Tibial nerve (tissue), 4 donors: ENCODE measurements at regions not wholly inside any gene's neighbourhood (a gene's known extent, or its start where the extent isn't known, plus 50 kb on each side); places are given as distances from the start of the nearest gene placed in this dataset.

ENCODE experiments used
- DNase-seq, 2 donors: peaks; one replicate each; pipeline ENCODE4 v3.0.0-alpha.2; 2019; ENCODE audit warnings: low spot score in 2 of 2
- H3K27ac ChIP-seq, 4 donors: fragments of 200-600 bp; sonication (generic) in 3 of 4; one replicate each; pipeline ENCODE4 v1.5.1; 2017 to 2019; ENCODE audit warnings: mild to moderate bottlenecking in 1 of 4
- H3K27me3 ChIP-seq, 2 donors: fragments of 200-600 bp; sonication (generic) in 1 of 2; one replicate each; pipeline versions ENCODE4 v1.5.1 to v1.6.0; 2017 to 2019
- H3K36me3 ChIP-seq, 3 donors: fragments of 200-600 bp; sonication (generic); one replicate each; pipeline ENCODE4 v1.5.1; 2018 to 2019
- H3K4me1 ChIP-seq, 4 donors: fragments of 200-600 bp; sonication (generic) in 3 of 4; one replicate each; pipeline ENCODE4 v1.5.1; 2017 to 2019
- H3K4me3 ChIP-seq, 4 donors: fragments of 200-600 bp; sonication (generic) in 3 of 4; one replicate each; pipeline ENCODE4 v1.5.1; 2017 to 2019; ENCODE audit warnings: mild to moderate bottlenecking in 1 of 4, moderate library complexity in 1 of 4
- H3K9me3 ChIP-seq, 4 donors: fragments of 200-600 bp; sonication (generic) in 3 of 4; one replicate each; pipeline ENCODE4 v1.5.1; 2017 to 2019
- CTCF ChIP-seq, 5 experiments: fragments of 200-600 bp in 3 of 5; fragments of 450-650 bp in 2 of 5; sonication (generic) in 3 of 5; IDR thresholded peaks; one replicate each; pipeline ENCODE4 v1.5.1; 2016 to 2019; ENCODE audit warnings: antibody characterized with exemption in 5 of 5, mild to moderate bottlenecking in 3 of 5, moderate library complexity in 2 of 5
- EP300 ChIP-seq, 2 donors: sonication (generic); formaldehyde crosslinking; IDR thresholded peaks; one replicate each; pipeline ENCODE4 v1.6.1; 2017; ENCODE audit warnings: antibody characterized with exemption in 2 of 2, mild to moderate bottlenecking in 1 of 2
- POLR2A ChIP-seq, 2 donors: fragments of 450-650 bp; IDR thresholded peaks; one replicate each; pipeline ENCODE4 v1.6.1; 2017; ENCODE audit warnings: antibody characterized with exemption in 2 of 2, mild to moderate bottlenecking in 2 of 2, moderate library complexity in 2 of 2
- WGBS, 2 donors: methylation state at CpG; one replicate each; pipeline ENCODE4 v1.1.5; 2018; 5-methylcytosine and 5-hydroxymethylcytosine counted together

- no peak overlapping the region for H3K27ac ChIP-seq
- no peaks in the 10 kb centered on the region for H3K27me3 ChIP-seq
- no peak overlapping the region for H3K4me3 ChIP-seq
- no peak for TF ChIP-seq EP300 (IDR thresholded peaks at IDR 0.05)
- no peak for TF ChIP-seq CTCF (IDR thresholded peaks at IDR 0.05)
- no peak for TF ChIP-seq POLR2A (IDR thresholded peaks at IDR 0.05)
- 69 to 78% methylated on average over 5 of the region's 5 CpGs for WGBS, 2 donors
- no peaks in the 10 kb centered on the region for H3K9me3 ChIP-seq
- H3K4me1 ChIP-seq = no peaks in the 10 kb centered on the region
- DNase-seq = no peak
- H3K36me3 ChIP-seq = no peaks in the 10 kb centered on the region
These were observed 514.8 kb downstream of the MN1 start for GRCh38 chr22:27286711-27287110.

- Histone ChIP-seq H3K27ac (no peak overlapping the region), H3K4me1 (no peaks in the 10 kb centered on the region), H3K9me3 (no peaks in the 10 kb centered on the region), H3K4me3 (no peak overlapping the region), H3K27me3 (peaks cover 0 to 13% of the 10 kb centered on the region in 2 donors), H3K36me3 (no peaks in the 10 kb centered on the region)
- TF ChIP-seq CTCF (IDR thresholded peaks at IDR 0.05) = no peak
- no peak for TF ChIP-seq POLR2A (IDR thresholded peaks at IDR 0.05)
- TF ChIP-seq EP300 (IDR thresholded peaks at IDR 0.05) = no peak
- WGBS, 2 donors = 68 to 72% methylated on average over 7 of the region's 7 CpGs
- DNase-seq = no peak
These were observed 508.8 kb downstream of the MN1 start for GRCh38 chr22:27292542-27293299.

GRCh38 chr22:27293721-27294445 is 507.7 kb downstream of the MN1 start:
- H3K27me3 ChIP-seq = peaks cover 0 to 15% of the 10 kb centered on the region in 2 donors
- H3K27ac ChIP-seq = no peak overlapping the region
- TF ChIP-seq EP300 (IDR thresholded peaks at IDR 0.05) (no peak), POLR2A (IDR thresholded peaks at IDR 0.05) (no peak), CTCF (IDR thresholded peaks at IDR 0.05) (no peak)
- no peak overlapping the region for H3K4me3 ChIP-seq
- H3K36me3 ChIP-seq = no peaks in the 10 kb centered on the region
- H3K9me3 ChIP-seq = no peaks in the 10 kb centered on the region
- peaks cover 0 to 6% (median 0%) of the 10 kb centered on the region in 4 donors for H3K4me1 ChIP-seq
- 75 to 76% methylated on average over 12 of the region's 12 CpGs for WGBS, 2 donors
- DNase-seq = no peak

GRCh38 chr22:27295040-27295439 is 506.5 kb downstream of the MN1 start:
- H3K27ac ChIP-seq = no peak overlapping the region
- DNase-seq = no peak
- peaks cover 0 to 15% (median 0%) of the 10 kb centered on the region in 4 donors for H3K4me1 ChIP-seq
- H3K4me3 ChIP-seq = no peak overlapping the region
- WGBS, 2 donors = 71 to 73% methylated on average over 3 of the region's 3 CpGs
- TF ChIP-seq EP300 (IDR thresholded peaks at IDR 0.05) = no peak
- TF ChIP-seq POLR2A (IDR thresholded peaks at IDR 0.05) = no peak
- TF ChIP-seq CTCF (IDR thresholded peaks at IDR 0.05) = no peak
- no peaks in the 10 kb centered on the region for H3K36me3 ChIP-seq
- H3K27me3 ChIP-seq = peaks cover 0 to 26% of the 10 kb centered on the region in 2 donors
- no peaks in the 10 kb centered on the region for H3K9me3 ChIP-seq

GRCh38 chr22:27295605-27296004 is 506.0 kb downstream of the MN1 start:
- TF ChIP-seq CTCF (IDR thresholded peaks at IDR 0.05) = no peak
- TF ChIP-seq EP300 (IDR thresholded peaks at IDR 0.05) = no peak
- no peak for TF ChIP-seq POLR2A (IDR thresholded peaks at IDR 0.05)
- 81 to 84% methylated on average over 1 of the region's 1 CpG for WGBS, 2 donors

More at GRCh38 chr22:27295605-27296004, 506.0 kb downstream of the MN1 start:
- H3K36me3 ChIP-seq = no peaks in the 10 kb centered on the region
- H3K27me3 ChIP-seq = peaks cover 0 to 29% of the 10 kb centered on the region in 2 donors
- H3K4me3 ChIP-seq = no peak overlapping the region
- no peaks in the 10 kb centered on the region for H3K9me3 ChIP-seq
- no peak for DNase-seq
- no peak overlapping the region for H3K27ac ChIP-seq
- H3K4me1 ChIP-seq = peaks cover 0 to 15% (median 0%) of the 10 kb centered on the region in 4 donors
